GM19328 (cell line): ENCODE measurements at regions not wholly inside any gene's neighbourhood (a gene's known extent, or its start where the extent isn't known, plus 50 kb on each side); places are given as distances from the start of the nearest gene placed in this dataset.
"Not testable (repeated sequence)": the region's sequence is repeated elsewhere in the genome, so short reads cannot be mapped to it uniquely, and the experiment has no call there.

Experiments
- ATAC-seq: cut with Tn5 transposase; IDR thresholded peaks from one replicate; pipeline ENCODE4 v1.9.1; 2021; ENCODE audit warnings: mild to moderate bottlenecking, moderate library complexity; ENCODE audit not compliant: unreplicated experiment

GRCh38 chr14:24744641-24745040, 110.7 kb upstream of the GZMB start:
- ATAC-seq = no peak

GRCh38 chr14:24741871-24742270, 107.9 kb upstream of the GZMB start:
- no peak for ATAC-seq

- ATAC-seq = no peak
These were observed 102.1 kb upstream of the GZMB start for GRCh38 chr14:24735984-24736630.

- no peak for ATAC-seq
These were observed 101.0 kb upstream of the GZMB start for GRCh38 chr14:24734917-24735500.

GRCh38 chr14:24726480-24726879, 92.5 kb upstream of the GZMB start:
- ATAC-seq = no peak

GRCh38 chr14:24725311-24725710, 91.3 kb upstream of the GZMB start:
- ATAC-seq = no peak

- no peak for ATAC-seq
These were observed 87.8 kb upstream of the GZMB start for GRCh38 chr14:24721775-24722174.

GRCh38 chr14:24715239-24715638, 81.2 kb upstream of the GZMB start:
- ATAC-seq = no peak

GRCh38 chr14:24713404-24713803, 79.4 kb upstream of the GZMB start:
- no peak for ATAC-seq

- no peak for ATAC-seq
These were observed 78.9 kb upstream of the GZMB start for GRCh38 chr14:24712909-24713308.

- ATAC-seq = no peak
These were observed 78.4 kb upstream of the GZMB start for GRCh38 chr14:24712374-24712773.

- ATAC-seq = no peak
These were observed 76.6 kb upstream of the GZMB start for GRCh38 chr14:24710403-24711112.

GRCh38 chr14:24708684-24709083, 74.7 kb upstream of the GZMB start:
- ATAC-seq = no peak

- ATAC-seq = no peak
These were observed 72.4 kb upstream of the GZMB start for GRCh38 chr14:24706351-24706750.

GRCh38 chr14:24705840-24706239, 71.8 kb upstream of the GZMB start:
- peak; percentile 85 for ATAC-seq

- no peak for ATAC-seq
These were observed 67.1 kb upstream of the GZMB start for GRCh38 chr14:24701062-24701461.

- no peak for ATAC-seq
These were observed 66.5 kb upstream of the GZMB start for GRCh38 chr14:24700511-24700910.

GRCh38 chr14:24699052-24699451, 65.1 kb upstream of the GZMB start:
- ATAC-seq = peak; percentile 54

GRCh38 chr14:24696280-24696920, 62.4 kb upstream of the GZMB start:
- not testable (repeated sequence) for ATAC-seq

GRCh38 chr14:24695265-24696241, 61.6 kb upstream of the GZMB start:
- peak; percentile 43 for ATAC-seq

GRCh38 chr14:24694680-24695079, 60.7 kb upstream of the GZMB start:
- ATAC-seq = no peak
